Calu3 (cell line): ENCODE measurements at regions not wholly inside any gene's neighbourhood (a gene's known extent, or its start where the extent isn't known, plus 50 kb on each side); places are given as distances from the start of the nearest gene placed in this dataset.

Experiments used
- BruUV-seq: library from RNA; stranded (reverse); fragments of 400-500 nt; replicated peaks from 2 replicates; lab custom pipeline; 2021; lab: Mats Ljungman, UMichigan
- CTCF ChIA-PET: fragments of 300-600 bp; sonication (Branson Sonifier 250); formaldehyde crosslinking; loops from one replicate; lab custom pipeline; 2022; ENCODE audit warnings: antibody characterized with exemption; lab: Charles Lee
- DNase-seq: peaks from one replicate; pipeline ENCODE4 v3.0.0; 2022
- H3K27ac Mint-ChIP-seq: one replicate; pipeline ENCODE4 v1.8.0; 2022; ENCODE audit warnings: mixed read lengths; ENCODE audit not compliant: unreplicated experiment
- H3K27me3 Mint-ChIP-seq: one replicate; pipeline ENCODE4 v1.8.0; 2022; ENCODE audit warnings: mixed read lengths; ENCODE audit not compliant: unreplicated experiment
- H3K36me3 Mint-ChIP-seq: one replicate; pipeline ENCODE4 v1.8.0; 2022; ENCODE audit warnings: mild to moderate bottlenecking, moderate library complexity, mixed read lengths; ENCODE audit not compliant: insufficient read depth, unreplicated experiment
- H3K4me1 Mint-ChIP-seq: one replicate; pipeline ENCODE4 v1.8.0; 2022; ENCODE audit warnings: mild to moderate bottlenecking, low read depth, mixed read lengths; ENCODE audit not compliant: unreplicated experiment
- H3K4me3 Mint-ChIP-seq: one replicate; pipeline ENCODE4 v1.8.0; 2022; ENCODE audit warnings: mild to moderate bottlenecking, low read depth, moderate library complexity, mixed read lengths; ENCODE audit not compliant: unreplicated experiment
- H3K9me3 Mint-ChIP-seq: one replicate; pipeline ENCODE4 v1.8.0; 2022; ENCODE audit warnings: low read depth, mixed read lengths; ENCODE audit not compliant: unreplicated experiment
- intact Hi-C: fragments of 100-400 bp; cut with micrococcal nuclease; formaldehyde crosslinking; loops from one replicate; pipeline ENCODE4 v1.10.0; 2022; ENCODE audit not compliant: unreplicated experiment
- TF ChIP-seq, protein P1 (sequence below): fragments of 200-600 bp; IDR thresholded peaks from one replicate; pipeline ENCODE4 v1.8.0; 2022; ENCODE audit warnings: antibody characterized with exemption; ENCODE audit not compliant: unreplicated experiment

DNA sequence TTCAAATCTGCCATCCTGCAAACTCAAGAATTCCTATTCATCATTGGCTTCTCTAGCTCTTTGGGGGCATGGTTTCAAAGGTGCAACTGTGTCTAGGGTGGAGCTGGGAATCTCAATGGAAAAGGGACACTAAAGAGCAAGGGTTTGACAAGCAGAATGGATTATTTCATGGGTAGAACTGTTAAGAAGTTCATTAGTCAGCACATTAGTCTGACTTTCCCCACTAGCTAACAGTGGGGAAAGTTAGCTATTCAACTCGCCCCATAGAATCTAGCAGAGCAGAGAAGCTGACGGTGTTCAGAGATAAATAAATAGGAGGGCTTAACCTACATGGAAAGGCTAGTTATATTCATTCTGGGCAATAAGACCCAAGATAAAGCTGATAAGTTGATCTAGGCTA is 153.9 kb downstream of the EMP1 start:
- CTCF ChIA-PET: interaction anchor here (0.6 kb wide), 1 partner anchor 24 kb away, joined by 5 read pairs; no protein-coding TSS in a partner anchor
- TF ChIP-seq, protein P1, sequence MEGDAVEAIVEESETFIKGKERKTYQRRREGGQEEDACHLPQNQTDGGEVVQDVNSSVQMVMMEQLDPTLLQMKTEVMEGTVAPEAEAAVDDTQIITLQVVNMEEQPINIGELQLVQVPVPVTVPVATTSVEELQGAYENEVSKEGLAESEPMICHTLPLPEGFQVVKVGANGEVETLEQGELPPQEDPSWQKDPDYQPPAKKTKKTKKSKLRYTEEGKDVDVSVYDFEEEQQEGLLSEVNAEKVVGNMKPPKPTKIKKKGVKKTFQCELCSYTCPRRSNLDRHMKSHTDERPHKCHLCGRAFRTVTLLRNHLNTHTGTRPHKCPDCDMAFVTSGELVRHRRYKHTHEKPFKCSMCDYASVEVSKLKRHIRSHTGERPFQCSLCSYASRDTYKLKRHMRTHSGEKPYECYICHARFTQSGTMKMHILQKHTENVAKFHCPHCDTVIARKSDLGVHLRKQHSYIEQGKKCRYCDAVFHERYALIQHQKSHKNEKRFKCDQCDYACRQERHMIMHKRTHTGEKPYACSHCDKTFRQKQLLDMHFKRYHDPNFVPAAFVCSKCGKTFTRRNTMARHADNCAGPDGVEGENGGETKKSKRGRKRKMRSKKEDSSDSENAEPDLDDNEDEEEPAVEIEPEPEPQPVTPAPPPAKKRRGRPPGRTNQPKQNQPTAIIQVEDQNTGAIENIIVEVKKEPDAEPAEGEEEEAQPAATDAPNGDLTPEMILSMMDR: no peak
- no peaks in the 10 kb centered on the region for H3K4me1 Mint-ChIP-seq
- H3K36me3 Mint-ChIP-seq: no peaks in the 10 kb centered on the region
- H3K27me3 Mint-ChIP-seq: no peaks in the 10 kb centered on the region
- no TSS peak for BruUV-seq
- H3K27ac Mint-ChIP-seq: no peak overlapping the region
- no peaks in the 10 kb centered on the region for H3K9me3 Mint-ChIP-seq
- H3K4me3 Mint-ChIP-seq: no peak overlapping the region
- no peak for DNase-seq
- intact Hi-C loops: no loop called here

DNA sequence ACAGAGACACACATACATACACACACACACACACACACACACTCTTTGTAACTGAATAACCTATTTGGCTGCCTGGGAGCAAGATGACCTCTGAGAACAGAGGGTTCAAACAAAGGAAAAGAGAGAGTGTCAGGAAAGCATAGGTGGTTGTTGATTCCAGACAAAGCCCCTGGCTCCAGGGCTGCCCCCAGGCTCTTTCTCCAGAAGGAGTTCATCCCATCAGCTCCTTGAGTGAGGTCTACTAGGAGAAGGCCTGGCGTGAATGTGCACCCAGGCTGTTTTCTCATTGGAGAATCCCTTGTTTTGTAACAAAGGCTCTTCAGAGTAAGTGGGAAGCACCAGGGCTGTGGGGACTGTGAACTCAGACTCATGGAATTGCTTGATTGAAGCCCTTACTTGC is 151.9 kb downstream of the EMP1 start:
- CTCF ChIA-PET: interaction anchor here (0.7 to 1.5 kb wide), 4 partner anchors 10 to 141 kb away, joined by 3 to 5 read pairs (median 4); no protein-coding TSS in a partner anchor
- Mint-ChIP-seq H3K27me3 (no peaks in the 10 kb centered on the region), H3K36me3 (no peaks in the 10 kb centered on the region)

DNA sequence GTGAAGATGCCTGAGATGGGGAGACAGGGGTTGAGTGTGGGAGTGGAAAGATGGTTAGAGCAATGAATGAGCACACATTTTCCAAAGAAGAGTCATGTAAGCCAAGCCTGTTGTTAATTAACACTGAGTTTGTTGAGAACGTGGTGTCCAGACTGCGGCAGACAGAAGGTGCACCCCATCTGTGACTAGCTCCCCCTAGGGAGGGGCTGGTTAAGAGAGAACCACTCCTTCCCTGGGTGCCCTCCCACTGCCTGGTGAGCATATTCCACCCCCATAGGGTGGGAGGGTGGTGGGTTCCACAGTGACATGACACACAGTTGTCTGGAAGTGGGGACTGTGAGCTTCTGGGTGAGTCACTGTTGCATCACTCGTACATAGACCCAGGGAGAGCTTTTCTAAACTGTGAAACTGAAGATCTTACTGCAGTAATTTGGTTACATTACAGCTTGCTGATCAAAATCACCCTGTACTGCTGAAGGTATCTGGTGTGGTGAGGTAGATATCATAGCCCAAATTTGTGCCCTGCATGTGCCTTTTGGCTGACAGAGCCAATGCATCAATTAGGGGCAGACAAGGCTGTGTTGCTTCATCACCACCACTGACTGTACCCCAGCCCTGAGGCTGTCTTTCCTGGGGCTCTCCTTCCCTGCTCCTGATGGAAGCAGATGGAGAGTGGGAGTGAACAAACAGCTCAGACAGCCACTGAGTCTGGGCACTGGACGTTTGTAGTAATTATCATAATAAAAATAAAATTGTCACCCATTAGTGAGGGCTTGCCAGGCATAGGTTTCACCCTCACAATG is 150.9 kb downstream of the EMP1 start:
- TF ChIP-seq, protein P1: peak; percentile 22
- intact Hi-C loops: no loop called here
- H3K27me3 Mint-ChIP-seq: no peaks in the 10 kb centered on the region
- H3K27ac Mint-ChIP-seq: peak overlapping the region; percentile 65
- CTCF ChIA-PET: interaction anchor here (1.4 to 1.5 kb wide), 3 partner anchors 9 to 69 kb away, joined by 3 to 5 read pairs (median 3); no protein-coding TSS in a partner anchor
- H3K4me3 Mint-ChIP-seq: peak overlapping the region; percentile 23
- DNase-seq: peak; percentile 46
- no peaks in the 10 kb centered on the region for H3K36me3 Mint-ChIP-seq
- no peaks in the 10 kb centered on the region for H3K4me1 Mint-ChIP-seq
- no TSS peak for BruUV-seq
- no peaks in the 10 kb centered on the region for H3K9me3 Mint-ChIP-seq

More for the DNA sequence above, 151.9 kb downstream of the EMP1 start:
- intact Hi-C loops: no loop called here
- H3K4me3 Mint-ChIP-seq: no peak overlapping the region
- no peaks in the 10 kb centered on the region for H3K9me3 Mint-ChIP-seq
- H3K27ac Mint-ChIP-seq: no peak overlapping the region
- no peaks in the 10 kb centered on the region for H3K4me1 Mint-ChIP-seq
- no peak for DNase-seq
- TF ChIP-seq, protein P1: no peak
- BruUV-seq: no TSS peak

DNA sequence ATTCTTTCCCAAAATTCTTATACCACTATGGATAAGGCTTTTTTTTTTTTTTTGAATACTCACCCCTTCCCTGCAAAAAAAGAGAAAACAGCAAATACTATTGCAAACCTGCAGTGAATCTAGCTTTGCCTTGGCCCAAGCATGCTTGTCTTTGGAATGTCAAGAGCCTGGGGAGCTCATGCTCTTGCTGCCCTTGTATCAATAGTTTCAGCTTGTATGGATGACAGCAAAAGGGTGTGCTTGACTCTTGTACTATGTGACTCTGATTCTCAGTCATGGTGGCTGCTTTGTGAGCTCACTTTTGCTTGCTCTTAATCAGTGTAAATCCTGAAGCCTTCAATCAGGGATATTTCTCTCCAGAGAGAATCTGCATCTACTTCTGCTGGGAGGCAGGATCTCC is 149.2 kb downstream of the EMP1 start:
- no peak for DNase-seq
- Mint-ChIP-seq H3K9me3 (peaks cover 4% of the 10 kb centered on the region), H3K4me1 (peaks cover 4% of the 10 kb centered on the region), H3K36me3 (no peaks in the 10 kb centered on the region), H3K27ac (no peak overlapping the region), H3K4me3 (no peak overlapping the region), H3K27me3 (no peaks in the 10 kb centered on the region)
- BruUV-seq: no TSS peak
- CTCF ChIA-PET: interaction anchor here (0.7 kb wide), 2 partner anchors 31 to 384 kb away, joined by 4 read pairs; no protein-coding TSS in a partner anchor
- TF ChIP-seq, protein P1: no peak
- intact Hi-C loops: no loop called here
